GM19351 (cell line): ENCODE measurements at regions not wholly inside any gene's neighbourhood (a gene's known extent, or its start where the extent isn't known, plus 50 kb on each side); places are given as distances from the start of the nearest gene placed in this dataset.

Source experiments
- ATAC-seq: cut with Tn5 transposase; IDR thresholded peaks from one replicate; pipeline ENCODE4 v1.9.1; 2021; ENCODE audit warnings: mild to moderate bottlenecking, moderate library complexity; ENCODE audit not compliant: unreplicated experiment

GRCh38 chr15:61545763-61546162, 316.7 kb upstream of the RORA start:
- ATAC-seq: no peak

- no peak for ATAC-seq
These were observed 312.4 kb upstream of the RORA start for GRCh38 chr15:61541516-61541915.

GRCh38 chr15:61537337-61537736, 308.2 kb upstream of the RORA start:
- ATAC-seq: no peak

GRCh38 chr15:61534986-61535385, 305.9 kb upstream of the RORA start:
- no peak for ATAC-seq

- ATAC-seq: no peak
These were observed 301.7 kb upstream of the RORA start for GRCh38 chr15:61530769-61531168.

- peak; percentile 31 for ATAC-seq
These were observed 299.4 kb upstream of the RORA start for GRCh38 chr15:61528581-61528910.

- ATAC-seq: peak; percentile 63
These were observed 298.9 kb upstream of the RORA start for GRCh38 chr15:61527836-61528580.

- ATAC-seq: no peak
These were observed 295.4 kb upstream of the RORA start for GRCh38 chr15:61524545-61524944.

- ATAC-seq: no peak
These were observed 295.0 kb upstream of the RORA start for GRCh38 chr15:61524086-61524485.

GRCh38 chr15:61522411-61522810, 293.3 kb upstream of the RORA start:
- ATAC-seq: no peak

- no peak for ATAC-seq
These were observed 292.9 kb upstream of the RORA start for GRCh38 chr15:61521953-61522352.

- no peak for ATAC-seq
These were observed 290.2 kb upstream of the RORA start for GRCh38 chr15:61519296-61519695.

- no peak for ATAC-seq
These were observed 289.3 kb upstream of the RORA start for GRCh38 chr15:61518191-61518950.

GRCh38 chr15:61517776-61518175, 288.7 kb upstream of the RORA start:
- no peak for ATAC-seq

GRCh38 chr15:61517335-61517734, 288.2 kb upstream of the RORA start:
- no peak for ATAC-seq

GRCh38 chr15:61511756-61512155, 282.7 kb upstream of the RORA start:
- no peak for ATAC-seq

- ATAC-seq: no peak
These were observed 282.0 kb upstream of the RORA start for GRCh38 chr15:61511089-61511488.

GRCh38 chr15:61509327-61509840, 280.3 kb upstream of the RORA start:
- ATAC-seq: no peak

GRCh38 chr15:61503383-61503969, 274.4 kb upstream of the RORA start:
- ATAC-seq: no peak

- no peak for ATAC-seq
These were observed 272.8 kb upstream of the RORA start for GRCh38 chr15:61501815-61502389.

GRCh38 chr15:61500951-61501620, 272.0 kb upstream of the RORA start:
- no peak for ATAC-seq
